ENCODE measurements at regions not wholly inside any gene's neighbourhood (a gene's known extent, or its start where the extent isn't known, plus 50 kb on each side); places are given as distances from the start of the nearest gene placed in this dataset.

DNA sequence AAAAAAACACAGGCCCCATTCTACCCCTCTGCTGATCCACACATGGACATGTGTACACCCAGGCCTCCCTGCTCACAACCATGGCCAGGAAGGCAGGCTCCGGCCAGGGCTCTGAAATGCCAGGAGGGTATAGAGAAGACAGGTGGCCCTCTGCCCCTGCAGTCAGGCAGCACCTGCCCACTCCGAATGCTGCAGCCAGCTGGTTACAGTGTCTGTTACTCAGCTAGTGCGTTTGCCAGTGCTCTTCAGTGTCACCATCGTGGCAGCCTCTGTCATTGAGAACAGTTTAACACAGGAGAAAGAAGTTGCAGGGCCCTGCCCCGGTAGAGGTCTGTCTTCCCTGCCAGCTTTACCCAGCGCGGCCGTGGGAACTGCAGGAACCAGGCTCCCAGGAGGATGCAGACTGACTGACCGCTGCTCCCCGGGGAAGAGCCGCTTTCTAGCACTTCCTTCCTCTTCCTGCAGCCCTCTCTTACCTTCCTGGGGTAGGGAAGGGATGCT, 128.8 kb upstream of the FAM20C start:
- TF ChIP-seq SUZ12 (IDR thresholded peaks at IDR 0.05; ENCODE audit: extremely low read depth, insufficient read depth, insufficient read length) (no peak), ZNF274 (IDR thresholded peaks at IDR 0.05; ENCODE audit: low read depth, low read length) (no peak), YY1 (IDR thresholded peaks at IDR 0.05; ENCODE audit: insufficient read depth, insufficient read length) (no peak)
